ENCODE measurements at regions not wholly inside any gene's neighbourhood (a gene's known extent, or its start where the extent isn't known, plus 50 kb on each side); places are given as distances from the start of the nearest gene placed in this dataset.
"Not testable (repeated sequence)": the region's sequence is repeated elsewhere in the genome, so short reads cannot be mapped to it uniquely, and the experiment has no call there.

DNA sequence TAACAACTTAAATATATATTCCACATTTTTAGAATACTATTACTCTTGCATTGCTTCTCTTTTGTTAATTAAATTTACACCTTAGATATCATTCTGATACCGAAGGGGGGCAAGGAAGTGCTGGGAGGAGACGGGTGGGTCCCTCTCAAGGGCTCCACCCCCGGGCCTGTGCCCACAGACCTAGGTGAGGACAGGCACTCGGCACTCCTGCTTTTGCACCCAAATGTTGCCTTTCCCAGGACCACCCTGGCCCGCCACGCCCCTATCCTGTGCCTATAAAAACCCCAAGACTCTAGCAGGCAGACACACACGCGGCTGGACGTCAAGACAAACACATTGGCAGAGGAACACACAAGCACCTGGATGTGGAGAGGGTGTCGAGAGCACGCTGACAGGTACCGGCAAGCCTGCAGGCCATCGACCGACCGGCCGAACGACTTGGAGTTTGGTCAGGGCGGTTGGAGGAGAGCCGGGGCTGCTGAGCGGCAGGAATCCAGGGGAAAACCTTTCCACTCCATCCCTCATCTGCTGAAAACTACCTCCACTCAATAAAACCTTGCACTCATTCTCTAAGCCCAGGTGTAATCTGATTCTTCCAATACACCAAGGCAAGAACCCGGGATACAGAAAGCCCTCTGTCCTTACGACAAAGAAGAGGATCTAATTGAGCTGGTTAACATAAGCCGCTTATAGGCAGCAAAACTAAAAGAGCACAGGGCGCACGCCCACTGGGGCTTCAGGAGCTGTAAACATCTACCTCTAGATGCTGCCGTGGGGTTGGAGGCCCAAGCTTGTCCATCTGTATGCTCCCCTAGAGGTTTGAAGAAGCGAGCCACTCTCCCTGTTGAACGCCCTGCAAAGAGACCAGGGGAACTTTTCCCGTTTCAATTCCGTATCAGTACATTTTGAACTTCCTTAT is 197.4 kb upstream of the PRSS16 start:
- in situ Hi-C loops (cut with MboI; ENCODE audit: low sequenced_read_pairs) = no loop called here

DNA sequence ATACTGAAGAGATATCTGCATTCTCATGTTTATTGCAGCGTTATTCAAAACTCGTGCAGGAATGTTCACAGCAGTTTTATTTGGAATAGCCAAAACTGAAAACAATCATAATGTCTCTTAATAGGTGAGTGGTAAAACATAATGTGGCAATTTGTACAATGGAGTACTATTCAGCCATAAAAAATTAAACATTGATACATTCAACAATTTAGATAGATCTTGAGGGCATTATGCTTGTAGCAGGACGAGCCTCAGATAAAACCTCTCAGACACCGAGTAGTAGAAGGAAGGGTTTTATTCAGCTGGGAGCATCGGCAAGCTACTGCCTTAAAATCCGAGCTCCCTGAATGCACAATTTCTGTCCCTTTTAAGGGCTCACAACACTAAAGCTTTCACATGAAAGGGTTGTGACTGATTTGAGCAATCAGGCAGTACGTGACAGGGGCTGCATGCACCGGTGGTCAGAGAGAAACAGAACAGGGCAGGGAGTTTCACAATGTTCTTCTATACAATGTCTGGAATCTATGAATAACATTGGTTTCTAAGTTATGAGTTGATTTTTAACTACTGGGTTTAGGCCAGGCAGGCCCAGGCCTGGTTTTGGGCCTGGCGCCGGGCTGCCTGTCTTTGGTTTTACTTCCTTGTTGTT is 195.3 kb upstream of the PRSS16 start:
- in situ Hi-C loops (cut with MboI; ENCODE audit: low sequenced_read_pairs) = not testable (repeated sequence)

DNA sequence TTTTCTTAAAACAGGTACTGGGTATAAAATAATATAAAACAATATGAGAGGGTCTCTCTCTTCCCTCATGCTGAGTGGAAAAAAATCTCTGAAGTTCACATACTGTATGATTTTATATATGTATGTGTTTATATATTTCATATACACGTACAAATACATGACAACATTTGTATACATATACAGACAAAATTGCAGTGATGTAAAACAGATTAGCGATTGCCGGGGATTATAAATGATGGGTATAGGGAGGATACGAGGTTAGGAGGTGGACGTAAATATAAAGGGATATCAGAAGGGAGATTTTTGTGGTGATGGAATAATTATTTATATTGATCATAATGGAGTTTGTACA is 194.8 kb upstream of the PRSS16 start:
- in situ Hi-C loops (cut with MboI; ENCODE audit: low sequenced_read_pairs) = no loop called here

- in situ Hi-C loops (cut with MboI; ENCODE audit: low sequenced_read_pairs) = no loop called here
Measured at GRCh38 chr6:27053738-27054137, 193.8 kb upstream of the PRSS16 start.

DNA sequence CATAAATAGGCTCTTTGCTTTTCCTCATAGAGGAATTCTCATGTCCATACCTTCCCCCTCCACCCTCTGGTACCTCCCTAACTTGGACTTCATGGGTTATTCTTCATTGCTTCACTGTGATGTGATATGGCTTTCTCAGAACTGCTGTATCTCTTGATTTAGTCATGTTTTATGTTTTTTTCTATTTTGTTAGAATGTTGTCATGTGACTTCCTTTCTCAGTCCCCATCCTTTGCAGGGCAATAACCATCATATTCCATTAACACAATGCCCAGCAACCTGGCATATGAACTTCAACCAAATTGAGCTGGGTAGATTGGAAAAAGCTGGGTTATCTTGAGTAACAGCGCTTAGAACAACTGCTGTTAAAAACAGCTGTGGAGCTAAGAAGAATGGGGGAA is 190.9 kb upstream of the PRSS16 start:
- in situ Hi-C loops (cut with MboI; ENCODE audit: low sequenced_read_pairs) = no loop called here

GRCh38 chr6:27059621-27060425 is 187.7 kb upstream of the PRSS16 start:
- in situ Hi-C loops (cut with MboI; ENCODE audit: low sequenced_read_pairs) = no loop called here

- in situ Hi-C loops (cut with MboI; ENCODE audit: low sequenced_read_pairs) = no loop called here
Measured at GRCh38 chr6:27061235-27061993, 186.1 kb upstream of the PRSS16 start.

DNA sequence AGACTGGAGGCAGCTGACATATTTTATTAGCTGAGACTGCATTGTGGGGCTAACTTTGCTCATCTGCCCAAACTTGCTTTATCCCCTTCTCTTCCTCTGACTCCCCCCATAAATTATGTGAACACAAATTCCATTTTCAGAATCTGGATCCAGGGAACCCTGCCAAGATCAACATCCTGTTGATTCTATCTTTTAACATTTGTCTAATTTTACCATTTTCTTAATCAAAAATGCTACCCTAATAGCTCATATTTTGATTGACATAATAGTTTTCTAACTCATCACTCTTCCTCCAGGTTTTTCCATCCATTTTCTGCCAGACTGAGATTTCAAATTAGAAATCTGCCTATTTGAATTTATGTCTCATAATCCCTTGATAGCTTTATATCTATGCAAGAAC is 184.7 kb upstream of the PRSS16 start:
- in situ Hi-C loops (cut with MboI; ENCODE audit: low sequenced_read_pairs) = no loop called here

GRCh38 chr6:27065183-27065582 is 182.3 kb upstream of the PRSS16 start:
- in situ Hi-C loops (cut with MboI; ENCODE audit: low sequenced_read_pairs) = no loop called here

- in situ Hi-C loops (cut with MboI; ENCODE audit: low sequenced_read_pairs) = no loop called here
Measured at GRCh38 chr6:27066381-27066780, 181.1 kb upstream of the PRSS16 start.

- in situ Hi-C loops (cut with MboI; ENCODE audit: low sequenced_read_pairs) = no loop called here
Measured at GRCh38 chr6:27066802-27067201, 180.7 kb upstream of the PRSS16 start.

DNA sequence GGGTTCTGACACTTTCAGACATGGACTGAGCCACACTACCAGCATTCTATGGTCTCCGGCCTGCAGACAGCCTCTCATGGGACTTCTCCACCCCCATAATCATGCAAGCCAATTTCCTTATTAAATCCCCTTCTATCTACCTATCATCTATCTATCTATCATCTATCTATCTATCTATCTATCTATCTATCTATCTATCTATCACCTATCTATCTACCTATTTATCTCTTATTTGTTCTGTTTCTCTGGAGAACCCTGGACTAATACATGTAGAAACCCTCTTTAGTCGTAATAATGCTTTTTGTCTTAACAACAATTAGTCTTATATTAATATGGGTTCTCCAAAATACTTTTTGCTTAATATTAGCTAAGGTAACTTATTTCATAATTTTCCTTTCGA is 174.1 kb upstream of the PRSS16 start:
- in situ Hi-C loops (cut with MboI; ENCODE audit: low sequenced_read_pairs) = no loop called here

- in situ Hi-C loops (cut with MboI; ENCODE audit: low sequenced_read_pairs) = loop anchor here (25.0 kb wide), 1 partner anchor 464 kb away; no protein-coding TSS in a partner anchor
Measured at GRCh38 chr6:27076116-27076515, 171.4 kb upstream of the PRSS16 start.

- in situ Hi-C loops (cut with MboI; ENCODE audit: low sequenced_read_pairs) = loop anchor here (25.0 kb wide), 1 partner anchor 467 kb away; no protein-coding TSS in a partner anchor
Measured at GRCh38 chr6:27078734-27079357, 168.7 kb upstream of the PRSS16 start.

- in situ Hi-C loops (cut with MboI; ENCODE audit: low sequenced_read_pairs) = loop anchor here (25.0 kb wide), 1 partner anchor 469 kb away; no protein-coding TSS in a partner anchor
Measured at GRCh38 chr6:27081188-27081587, 166.3 kb upstream of the PRSS16 start.

- in situ Hi-C loops (cut with MboI; ENCODE audit: low sequenced_read_pairs) = loop anchor here (25.0 kb wide), 1 partner anchor 470 kb away; no protein-coding TSS in a partner anchor
Measured at GRCh38 chr6:27081931-27082330, 165.6 kb upstream of the PRSS16 start.

- in situ Hi-C loops (cut with MboI; ENCODE audit: low sequenced_read_pairs) = loop anchor here (25.0 kb wide), 1 partner anchor 476 kb away; no protein-coding TSS in a partner anchor
Measured at GRCh38 chr6:27088068-27088467, 159.4 kb upstream of the PRSS16 start.

DNA sequence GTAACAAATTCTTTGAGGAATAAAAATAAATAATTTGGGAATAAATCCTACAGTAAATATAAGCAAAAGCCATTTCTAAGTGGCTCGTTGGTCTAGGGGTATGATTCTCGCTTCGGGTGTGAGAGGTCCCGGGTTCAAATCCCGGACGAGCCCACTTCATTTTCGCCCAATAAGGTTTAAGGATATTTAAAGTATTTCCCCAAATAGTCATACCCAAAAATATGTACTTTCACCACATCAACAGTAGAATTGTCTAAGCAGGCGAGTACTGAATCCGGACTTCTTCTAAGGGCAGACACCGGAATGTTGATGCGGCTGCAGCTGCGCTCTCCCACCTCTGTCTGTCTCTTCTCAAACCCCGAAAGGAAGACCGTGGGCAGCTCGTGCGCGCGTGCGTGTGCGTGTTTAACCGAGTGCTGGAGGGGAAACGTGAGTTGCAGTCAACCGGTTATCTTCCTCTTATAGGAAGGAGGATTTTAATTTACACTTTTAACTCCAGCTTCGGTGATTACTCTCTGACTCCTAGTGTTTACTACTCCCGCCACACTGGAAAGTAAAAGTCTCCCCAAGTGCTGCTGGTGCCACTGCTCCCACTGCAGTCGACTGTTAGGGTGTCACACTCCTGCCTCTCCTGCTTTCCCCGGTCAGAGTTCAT is 155.7 kb upstream of the PRSS16 start:
- in situ Hi-C loops (cut with MboI; ENCODE audit: low sequenced_read_pairs) = loop anchor here (25.0 kb wide), 1 partner anchor 479 kb away; no protein-coding TSS in a partner anchor

GRCh38 chr6:27092316-27092692 is 155.2 kb upstream of the PRSS16 start:
- in situ Hi-C loops (cut with MboI; ENCODE audit: low sequenced_read_pairs) = loop anchor here (25.0 kb wide), 1 partner anchor 480 kb away; no protein-coding TSS in a partner anchor

Data from HL-60/S4 (cell line).